ENCODE measurements at regions not wholly inside any gene's neighbourhood (a gene's known extent, or its start where the extent isn't known, plus 50 kb on each side); places are given as distances from the start of the nearest gene placed in this dataset.
"Not testable (repeated sequence)": the region's sequence is repeated elsewhere in the genome, so short reads cannot be mapped to it uniquely, and the experiment has no call there.

- H3K36me3 Mint-ChIP-seq = peaks cover 1% of the 10 kb centered on the region
- peaks cover 20% of the 10 kb centered on the region for H3K4me1 Mint-ChIP-seq
- H3K9me3 Mint-ChIP-seq = peaks cover 10% of the 10 kb centered on the region
- no peak overlapping the region for H3K4me3 Mint-ChIP-seq
- DNase-seq = no peak
- H3K27ac Mint-ChIP-seq = no peak overlapping the region
- H3K27me3 Mint-ChIP-seq = peaks cover 14% of the 10 kb centered on the region
Measured at GRCh38 chr6:139529420-139529819, 155.0 kb upstream of the CITED2 start.

DNA sequence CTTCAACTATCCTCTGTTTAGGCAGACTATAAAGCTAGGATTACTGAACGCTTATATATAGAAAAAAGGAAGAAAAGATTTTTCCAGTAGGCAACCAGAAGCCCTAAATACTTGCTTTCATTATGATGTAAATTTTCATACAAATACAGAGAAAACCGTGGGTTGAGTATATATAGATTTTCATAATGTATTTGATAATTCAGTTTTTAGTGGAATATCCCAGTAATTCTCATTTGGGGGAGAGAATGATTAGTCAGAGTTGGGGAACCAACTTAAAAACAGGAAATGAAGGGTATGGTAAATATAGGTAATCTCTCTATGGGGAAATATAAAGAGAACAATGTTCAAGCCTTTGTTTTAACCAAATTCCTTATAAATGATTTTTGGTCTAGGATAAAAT is 154.0 kb upstream of the CITED2 start:
- no peak for DNase-seq
- Mint-ChIP-seq H3K27ac (no peak overlapping the region), H3K9me3 (peaks cover 10% of the 10 kb centered on the region), H3K27me3 (peaks cover 15% of the 10 kb centered on the region), H3K36me3 (peaks cover 1% of the 10 kb centered on the region), H3K4me1 (peaks cover 14% of the 10 kb centered on the region), H3K4me3 (no peak overlapping the region)

- Mint-ChIP-seq H3K4me1 (peaks cover 17% of the 10 kb centered on the region), H3K4me3 (no peak overlapping the region), H3K27me3 (peaks cover 25% of the 10 kb centered on the region), H3K9me3 (peaks cover 10% of the 10 kb centered on the region), H3K36me3 (peaks cover 1% of the 10 kb centered on the region), H3K27ac (no peak overlapping the region)
- no peak for DNase-seq
Measured at GRCh38 chr6:139525415-139525814, 151.0 kb upstream of the CITED2 start.

DNA sequence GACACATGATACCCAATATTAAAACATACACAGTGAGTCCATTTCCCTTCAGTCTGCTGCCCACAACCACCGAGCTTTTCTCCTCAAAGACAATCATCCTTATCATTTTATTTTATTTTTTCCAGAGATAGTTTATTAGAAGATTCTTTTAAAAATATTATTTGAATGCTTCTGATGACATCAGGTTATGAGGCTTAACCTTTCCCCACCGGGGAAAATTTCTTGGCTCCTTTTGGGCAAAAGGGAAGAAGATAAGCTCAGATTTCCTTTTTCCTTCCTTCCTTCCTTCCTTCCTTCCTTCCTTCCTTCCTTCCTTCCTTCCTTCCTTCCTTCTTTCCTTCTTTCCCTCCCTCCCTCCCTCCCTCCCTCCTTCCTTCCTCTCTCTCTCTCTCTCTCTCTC is 149.5 kb upstream of the CITED2 start:
- Mint-ChIP-seq H3K4me3 (no peak overlapping the region), H3K36me3 (peaks cover 1% of the 10 kb centered on the region), H3K4me1 (peaks cover 12% of the 10 kb centered on the region), H3K27me3 (peaks cover 25% of the 10 kb centered on the region), H3K9me3 (peaks cover 5% of the 10 kb centered on the region), H3K27ac (no peak overlapping the region)
- DNase-seq = no peak

DNA sequence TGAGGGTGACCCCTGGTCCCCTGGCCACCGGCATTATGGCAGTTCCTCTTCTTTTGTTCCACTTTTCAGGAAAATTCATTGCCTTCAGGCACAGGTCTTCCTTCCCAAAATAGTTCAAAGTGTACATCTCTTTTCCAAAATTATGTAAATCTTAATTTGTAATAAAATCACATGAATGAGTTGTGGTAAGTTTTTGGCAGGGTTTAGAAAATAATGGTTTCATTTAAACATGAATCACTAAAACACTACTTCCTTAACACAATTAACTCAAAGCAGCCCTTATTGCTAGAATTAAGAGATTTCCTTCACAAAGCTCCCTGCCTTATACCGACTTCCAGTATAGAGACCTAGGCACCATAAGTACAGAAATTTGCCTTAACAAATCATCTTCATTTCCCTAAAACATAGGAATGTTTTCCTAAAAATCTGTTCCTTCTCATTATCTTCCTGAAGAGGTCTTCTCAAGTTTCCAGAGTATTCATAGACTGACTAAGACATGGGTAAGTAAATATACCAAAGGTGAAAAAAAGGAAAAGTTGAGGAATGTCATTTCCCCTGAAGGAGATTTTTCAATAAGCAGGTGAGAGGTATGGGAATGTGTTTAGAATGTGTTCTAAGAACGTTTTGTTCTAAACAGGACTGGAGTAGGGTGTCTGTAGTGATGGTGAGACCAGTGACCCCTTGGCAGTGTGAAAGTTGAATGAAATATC is 148.2 kb upstream of the CITED2 start:
- H3K4me1 Mint-ChIP-seq = peaks cover 7% of the 10 kb centered on the region
- peaks cover 1% of the 10 kb centered on the region for H3K36me3 Mint-ChIP-seq
- no peak overlapping the region for H3K27ac Mint-ChIP-seq
- H3K9me3 Mint-ChIP-seq = peaks cover 5% of the 10 kb centered on the region
- DNase-seq = no peak
- peaks cover 23% of the 10 kb centered on the region for H3K27me3 Mint-ChIP-seq
- H3K4me3 Mint-ChIP-seq = no peak overlapping the region

DNA sequence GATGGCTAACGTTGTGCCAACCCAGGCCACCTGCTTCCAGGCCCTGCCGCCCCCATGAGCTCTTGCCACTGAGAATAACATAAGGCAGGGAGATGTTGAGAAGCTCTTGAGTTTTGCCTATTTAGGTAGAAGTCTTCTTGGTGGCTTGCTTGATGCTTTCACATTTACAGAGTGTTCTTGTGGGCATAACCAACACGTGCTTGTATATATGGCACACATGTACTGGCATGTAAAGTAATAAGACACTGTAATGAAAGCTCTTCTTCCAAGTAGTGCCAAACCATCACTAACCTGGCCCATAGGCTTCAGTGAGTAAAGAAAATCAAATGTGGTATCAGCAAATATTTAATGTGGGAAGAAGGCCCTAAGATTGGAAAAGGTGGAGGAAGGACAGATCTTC is 146.9 kb upstream of the CITED2 start:
- H3K27ac Mint-ChIP-seq = no peak overlapping the region

DNA sequence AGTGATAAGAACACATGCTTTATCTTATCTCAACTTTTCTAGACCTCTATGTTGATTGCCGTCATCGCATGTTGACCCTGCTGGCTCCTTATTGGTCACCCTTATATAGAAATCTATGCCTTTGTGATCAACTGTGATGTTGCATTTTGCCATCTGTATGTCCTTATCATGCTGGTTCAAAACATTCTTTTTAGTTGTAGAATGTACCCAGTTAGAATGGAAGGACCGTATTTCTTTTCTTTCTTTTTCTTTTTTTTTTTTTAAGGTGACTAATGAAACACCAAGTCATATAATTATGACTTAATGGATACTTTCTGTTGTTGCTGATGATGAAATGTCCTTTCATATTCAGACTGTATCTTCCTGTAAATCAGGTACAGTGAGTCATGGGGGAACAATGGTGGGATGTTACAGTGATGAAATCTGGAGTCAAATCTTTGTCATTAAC is 145.9 kb upstream of the CITED2 start:
- DNase-seq = no peak
- no peaks in the 10 kb centered on the region for H3K9me3 Mint-ChIP-seq
- no peaks in the 10 kb centered on the region for H3K36me3 Mint-ChIP-seq
- H3K27me3 Mint-ChIP-seq = peaks cover 17% of the 10 kb centered on the region
- no peak overlapping the region for H3K27ac Mint-ChIP-seq
- H3K4me1 Mint-ChIP-seq = peaks cover 4% of the 10 kb centered on the region
- no peak overlapping the region for H3K4me3 Mint-ChIP-seq

More for the DNA sequence above, 146.9 kb upstream of the CITED2 start:
- Mint-ChIP-seq H3K9me3 (no peaks in the 10 kb centered on the region), H3K27me3 (peaks cover 18% of the 10 kb centered on the region), H3K36me3 (no peaks in the 10 kb centered on the region), H3K4me1 (peaks cover 4% of the 10 kb centered on the region), H3K4me3 (no peak overlapping the region)
- no peak for DNase-seq

GRCh38 chr6:139519571-139520031 is 145.2 kb upstream of the CITED2 start:
- peaks cover 11% of the 10 kb centered on the region for H3K27me3 Mint-ChIP-seq
- no peak overlapping the region for H3K27ac Mint-ChIP-seq
- H3K4me1 Mint-ChIP-seq = peaks cover 4% of the 10 kb centered on the region
- DNase-seq = no peak
- no peaks in the 10 kb centered on the region for H3K36me3 Mint-ChIP-seq
- H3K4me3 Mint-ChIP-seq = no peak overlapping the region
- no peaks in the 10 kb centered on the region for H3K9me3 Mint-ChIP-seq

- no peak overlapping the region for H3K4me3 Mint-ChIP-seq
- peaks cover 11% of the 10 kb centered on the region for H3K27me3 Mint-ChIP-seq
- DNase-seq = no peak
- H3K27ac Mint-ChIP-seq = no peak overlapping the region
- H3K9me3 Mint-ChIP-seq = no peaks in the 10 kb centered on the region
- no peaks in the 10 kb centered on the region for H3K36me3 Mint-ChIP-seq
- H3K4me1 Mint-ChIP-seq = peaks cover 4% of the 10 kb centered on the region
Measured at GRCh38 chr6:139519097-139519496, 144.6 kb upstream of the CITED2 start.

GRCh38 chr6:139518556-139519091 is 144.2 kb upstream of the CITED2 start:
- no peak for DNase-seq
- Mint-ChIP-seq H3K36me3 (no peaks in the 10 kb centered on the region), H3K27ac (no peak overlapping the region), H3K4me1 (peaks cover 4% of the 10 kb centered on the region), H3K4me3 (no peak overlapping the region), H3K9me3 (no peaks in the 10 kb centered on the region), H3K27me3 (peaks cover 11% of the 10 kb centered on the region)

GRCh38 chr6:139517998-139518555 is 143.6 kb upstream of the CITED2 start:
- not testable (repeated sequence) for H3K9me3 Mint-ChIP-seq, H3K4me3 Mint-ChIP-seq, H3K27ac Mint-ChIP-seq, H3K36me3 Mint-ChIP-seq, H3K27me3 Mint-ChIP-seq, DNase-seq, H3K4me1 Mint-ChIP-seq

- no peak overlapping the region for H3K27ac Mint-ChIP-seq
- no peak for DNase-seq
- no peaks in the 10 kb centered on the region for H3K36me3 Mint-ChIP-seq
- H3K27me3 Mint-ChIP-seq = no peaks in the 10 kb centered on the region
- no peaks in the 10 kb centered on the region for H3K9me3 Mint-ChIP-seq
- H3K4me3 Mint-ChIP-seq = no peak overlapping the region
- H3K4me1 Mint-ChIP-seq = peaks cover 1% of the 10 kb centered on the region
Measured at GRCh38 chr6:139515511-139515910, 141.1 kb upstream of the CITED2 start.

DNA sequence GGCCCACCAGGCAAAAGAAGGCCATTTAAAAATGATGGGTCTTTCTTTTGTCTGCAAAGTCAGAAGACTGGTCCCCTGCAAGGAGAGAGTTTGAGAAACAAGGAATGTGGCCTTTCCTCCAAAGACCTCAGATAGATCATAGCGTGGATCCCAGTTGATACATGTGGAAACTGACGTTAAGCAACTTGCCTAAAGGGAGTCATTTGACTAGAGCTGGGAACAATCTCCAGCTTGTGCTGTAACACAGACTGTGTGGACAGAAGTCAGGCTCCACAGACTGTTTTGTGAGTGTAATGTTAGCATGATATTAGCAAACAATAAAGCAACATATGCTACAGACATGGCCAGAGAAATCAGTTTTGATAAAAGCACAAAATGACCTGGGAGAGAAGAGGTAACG is 140.4 kb upstream of the CITED2 start:
- Mint-ChIP-seq H3K36me3 (no peaks in the 10 kb centered on the region), H3K4me3 (no peak overlapping the region), H3K4me1 (no peaks in the 10 kb centered on the region), H3K27me3 (no peaks in the 10 kb centered on the region), H3K27ac (no peak overlapping the region), H3K9me3 (no peaks in the 10 kb centered on the region)
- no peak for DNase-seq

DNA sequence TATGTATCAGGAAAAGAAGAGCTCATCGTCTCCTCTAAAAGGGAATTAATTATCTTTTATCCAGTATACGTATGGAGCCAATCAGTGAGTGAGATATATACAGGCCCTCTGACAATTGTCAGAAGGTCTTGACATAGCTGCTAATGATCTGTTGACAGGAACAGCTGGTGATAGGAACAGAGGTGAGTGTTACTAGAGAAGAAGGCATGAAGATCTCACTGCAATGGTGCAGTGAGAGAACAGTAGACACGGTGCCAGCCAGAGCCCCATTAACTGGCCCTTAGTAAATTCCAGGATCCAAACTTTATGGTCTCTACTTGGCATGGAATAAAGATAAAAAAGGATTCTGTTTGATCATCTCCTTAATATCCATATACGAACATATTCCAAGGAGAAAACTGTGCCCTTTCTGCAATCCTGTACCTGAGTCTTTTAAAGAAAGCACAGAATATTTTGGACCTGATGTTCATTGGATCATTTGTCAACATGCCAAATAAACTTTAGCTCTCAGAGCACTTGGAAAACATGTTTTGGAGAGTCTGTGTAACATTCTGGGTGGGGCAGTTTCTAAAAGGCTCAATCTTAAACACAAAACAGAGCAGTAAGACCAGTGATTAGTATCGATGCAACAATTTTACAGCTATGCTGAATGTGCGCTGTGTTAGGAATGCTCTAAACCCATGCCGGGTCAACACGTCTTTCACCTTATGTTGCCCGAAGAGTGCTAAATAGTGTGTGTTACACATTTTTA is 135.8 kb upstream of the CITED2 start:
- Mint-ChIP-seq H3K4me1 (no peaks in the 10 kb centered on the region), H3K27ac (no peak overlapping the region), H3K9me3 (no peaks in the 10 kb centered on the region), H3K4me3 (no peak overlapping the region), H3K27me3 (no peaks in the 10 kb centered on the region), H3K36me3 (no peaks in the 10 kb centered on the region)
- DNase-seq = no peak

DNA sequence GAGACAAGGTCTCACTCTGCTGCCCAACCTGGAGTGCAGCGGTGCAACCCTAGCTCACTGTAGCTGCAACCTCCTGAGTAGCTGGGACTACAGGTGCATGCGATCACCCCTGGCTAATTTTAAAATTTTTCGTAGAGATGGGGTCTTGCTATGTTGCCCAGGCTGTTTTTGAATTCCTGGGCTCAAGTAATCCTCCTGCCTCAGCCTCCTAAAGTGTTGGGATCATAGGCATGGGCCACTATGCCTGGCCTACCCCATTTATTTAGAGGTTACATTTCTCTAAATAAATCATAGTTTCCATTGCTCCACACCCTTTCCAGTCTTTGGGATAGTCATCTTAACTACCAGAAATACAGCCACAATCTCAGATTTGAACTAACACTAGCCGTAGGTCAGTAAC is 134.7 kb upstream of the CITED2 start:
- Mint-ChIP-seq H3K9me3 (no peaks in the 10 kb centered on the region), H3K4me1 (no peaks in the 10 kb centered on the region), H3K27me3 (no peaks in the 10 kb centered on the region), H3K4me3 (no peak overlapping the region), H3K27ac (no peak overlapping the region), H3K36me3 (no peaks in the 10 kb centered on the region)
- DNase-seq = no peak
